HUES6 (cell line): ENCODE measurements at regions not wholly inside any gene's neighbourhood (a gene's known extent, or its start where the extent isn't known, plus 50 kb on each side); places are given as distances from the start of the nearest gene placed in this dataset.

Experiments used
- H3K27ac ChIP-seq: 2 replicates; pipeline ENCODE4 v1.7.0; 2013; ENCODE audit warnings: low read depth, mild to moderate bottlenecking, low read length, inconsistent platforms
- H3K27me3 ChIP-seq: 2 replicates; pipeline ENCODE4 v1.6.1; 2013; ENCODE audit warnings: low read length; ENCODE audit not compliant: control insufficient read depth, insufficient read depth
- H3K36me3 ChIP-seq: 2 replicates; pipeline ENCODE4 v1.6.1; 2013; ENCODE audit warnings: low read length; ENCODE audit not compliant: control insufficient read depth, insufficient read depth
- H3K4me1 ChIP-seq: 2 replicates; pipeline ENCODE4 v1.6.1; 2013; ENCODE audit warnings: low read length; ENCODE audit not compliant: control insufficient read depth, insufficient read depth
- H3K4me3 ChIP-seq: 2 replicates; pipeline ENCODE4 v1.5.1; 2013; ENCODE audit warnings: low read depth, low read length
- H3K9ac ChIP-seq: one replicate; pipeline ENCODE4 v1.6.1; 2013; ENCODE audit warnings: mild to moderate bottlenecking, low read length
- H3K9me3 ChIP-seq: 2 replicates; pipeline ENCODE4 v1.6.1; 2013; ENCODE audit warnings: low read depth, low read length; ENCODE audit not compliant: control insufficient read depth, insufficient read depth

- H3K4me3 ChIP-seq, result no peak overlapping the region
- H3K9ac ChIP-seq, result no peak overlapping the region
- no peak overlapping the region for H3K27ac ChIP-seq
- H3K27me3 ChIP-seq, result no peaks in the 10 kb centered on the region
- 0 out of 2 replicates have a peak, but pooled peaks cover 4% of the 10 kb centered on the region for H3K4me1 ChIP-seq
- H3K9me3 ChIP-seq, result no peaks in the 10 kb centered on the region
- H3K36me3 ChIP-seq, result no peaks in the 10 kb centered on the region
Measured at GRCh38 chr1:213324859-213325258, 273.8 kb downstream of the RPS6KC1 start.

- Histone ChIP-seq H3K4me1 (0 out of 2 replicates have a peak, but pooled peaks cover 4% of the 10 kb centered on the region), H3K36me3 (no peaks in the 10 kb centered on the region), H3K27ac (no peak overlapping the region), H3K9me3 (no peaks in the 10 kb centered on the region), H3K9ac (no peak overlapping the region), H3K27me3 (no peaks in the 10 kb centered on the region), H3K4me3 (no peak overlapping the region)
Measured at GRCh38 chr1:213325482-213325881, 274.4 kb downstream of the RPS6KC1 start.

- no peak overlapping the region for H3K9ac ChIP-seq
- no peak overlapping the region for H3K4me3 ChIP-seq
- no peaks in the 10 kb centered on the region for H3K27me3 ChIP-seq
- no peaks in the 10 kb centered on the region for H3K36me3 ChIP-seq
- H3K27ac ChIP-seq, result no peak overlapping the region
- 0 out of 2 replicates have a peak, but pooled peaks cover 4% of the 10 kb centered on the region for H3K4me1 ChIP-seq
- H3K9me3 ChIP-seq, result no peaks in the 10 kb centered on the region
Measured at GRCh38 chr1:213326281-213327016, 275.4 kb downstream of the RPS6KC1 start.

GRCh38 chr1:213327017-213327667 lies 276.1 kb downstream of the RPS6KC1 start:
- Histone ChIP-seq H3K9ac (no peak overlapping the region), H3K27ac (no peak overlapping the region), H3K9me3 (no peaks in the 10 kb centered on the region), H3K4me1 (0 out of 2 replicates have a peak, but pooled peaks cover 4% of the 10 kb centered on the region), H3K4me3 (no peak overlapping the region), H3K27me3 (no peaks in the 10 kb centered on the region), H3K36me3 (no peaks in the 10 kb centered on the region)

- no peaks in the 10 kb centered on the region for H3K36me3 ChIP-seq
Measured at GRCh38 chr1:213329406-213330008, 278.5 kb downstream of the RPS6KC1 start.

GRCh38 chr1:213330281-213330680 lies 279.2 kb downstream of the RPS6KC1 start:
- H3K36me3 ChIP-seq, result no peaks in the 10 kb centered on the region
- H3K27ac ChIP-seq, result no peak overlapping the region
- H3K27me3 ChIP-seq, result no peaks in the 10 kb centered on the region
- H3K4me3 ChIP-seq, result no peak overlapping the region
- no peak overlapping the region for H3K9ac ChIP-seq
- 0 out of 2 replicates have a peak, but pooled peaks cover 4% of the 10 kb centered on the region for H3K4me1 ChIP-seq
- H3K9me3 ChIP-seq, result no peaks in the 10 kb centered on the region

More at GRCh38 chr1:213329406-213330008, 278.5 kb downstream of the RPS6KC1 start:
- Histone ChIP-seq H3K27ac (no peak overlapping the region), H3K9ac (no peak overlapping the region), H3K9me3 (no peaks in the 10 kb centered on the region), H3K27me3 (no peaks in the 10 kb centered on the region), H3K4me1 (0 out of 2 replicates have a peak, but pooled peaks cover 4% of the 10 kb centered on the region), H3K4me3 (no peak overlapping the region)

- H3K27me3 ChIP-seq, result no peaks in the 10 kb centered on the region
- H3K4me1 ChIP-seq, result no peaks in the 10 kb centered on the region
- no peak overlapping the region for H3K9ac ChIP-seq
- H3K9me3 ChIP-seq, result no peaks in the 10 kb centered on the region
- no peaks in the 10 kb centered on the region for H3K36me3 ChIP-seq
- H3K27ac ChIP-seq, result no peak overlapping the region
- no peak overlapping the region for H3K4me3 ChIP-seq
Measured at GRCh38 chr1:213331631-213332175, 280.7 kb downstream of the RPS6KC1 start.

GRCh38 chr1:213332491-213332890 lies 281.4 kb downstream of the RPS6KC1 start:
- no peaks in the 10 kb centered on the region for H3K4me1 ChIP-seq
- no peak overlapping the region for H3K9ac ChIP-seq
- H3K36me3 ChIP-seq, result no peaks in the 10 kb centered on the region
- no peaks in the 10 kb centered on the region for H3K27me3 ChIP-seq
- H3K9me3 ChIP-seq, result no peaks in the 10 kb centered on the region
- no peak overlapping the region for H3K4me3 ChIP-seq
- H3K27ac ChIP-seq, result no peak overlapping the region

GRCh38 chr1:213333121-213333520 lies 282.1 kb downstream of the RPS6KC1 start:
- Histone ChIP-seq H3K4me3 (no peak overlapping the region), H3K36me3 (no peaks in the 10 kb centered on the region), H3K27ac (no peak overlapping the region), H3K9ac (no peak overlapping the region), H3K9me3 (no peaks in the 10 kb centered on the region), H3K27me3 (no peaks in the 10 kb centered on the region), H3K4me1 (no peaks in the 10 kb centered on the region)

GRCh38 chr1:213335084-213335483 lies 284.0 kb downstream of the RPS6KC1 start:
- no peaks in the 10 kb centered on the region for H3K36me3 ChIP-seq
- H3K4me1 ChIP-seq, result no peaks in the 10 kb centered on the region
- no peak overlapping the region for H3K9ac ChIP-seq
- no peaks in the 10 kb centered on the region for H3K9me3 ChIP-seq
- H3K27ac ChIP-seq, result no peak overlapping the region
- H3K27me3 ChIP-seq, result no peaks in the 10 kb centered on the region
- no peak overlapping the region for H3K4me3 ChIP-seq
